Heart left ventricle (tissue), 13 donors: ENCODE measurements at regions not wholly inside any gene's neighbourhood (a gene's known extent, or its start where the extent isn't known, plus 50 kb on each side); places are given as distances from the start of the nearest gene placed in this dataset.

Source experiments
- POLR2A ChIP-seq, 2 donors: fragments of 450-650 bp; IDR thresholded peaks; one replicate each; pipeline ENCODE4 v1.6.1; 2017; ENCODE audit warnings: antibody characterized with exemption in 2 of 2, mild to moderate bottlenecking in 2 of 2, moderate library complexity in 2 of 2
- TF ChIP-seq, protein P1 (sequence below), 12 donors: fragments of 200-600 bp; sonication (generic) in 4 of 12; IDR thresholded peaks; one replicate each; pipeline versions ENCODE4 v1.5.0 to v1.8.0; 2018 to 2022; ENCODE audit warnings: antibody characterized with exemption in 12 of 12, mild to moderate bottlenecking in 5 of 12
- donor health status: ischemic (EF 13 %, LVEDD 7.1; RV severe dilation, severe dysfunction).
- donor health status: DM: no; HTN: yes; CAD: no.
- donor health status: DM: no; HTN: no; CAD: no.
- donor health status: ischemic (EF 25% LVEDD 6.9; RV normal size, moderate dysfunction).
- donor health status: ischemic (EF 25% LVEDD 5.7; RV mildly dilated, moderate dysfunction).
- donor health status: ischemic (EF 35%, LVEDD 5.7; RV mildly dilated, moderate dysfunction).
- donor health status: nonischemic (EF 11% LVEDD 7.7; RV severe dilation, severe dysfunction).
- donor health status: DM: yes; HTN: yes; CAD: no.
- donor health status: PGD.
- donor health status: ischemic (EF 29% LVEDD 5.4; RV normal size, mild dysfunction).
- donor health status: nonischemic (EF 23%, LVEDD 6.1; RV moderate dilation, normal function).

DNA sequence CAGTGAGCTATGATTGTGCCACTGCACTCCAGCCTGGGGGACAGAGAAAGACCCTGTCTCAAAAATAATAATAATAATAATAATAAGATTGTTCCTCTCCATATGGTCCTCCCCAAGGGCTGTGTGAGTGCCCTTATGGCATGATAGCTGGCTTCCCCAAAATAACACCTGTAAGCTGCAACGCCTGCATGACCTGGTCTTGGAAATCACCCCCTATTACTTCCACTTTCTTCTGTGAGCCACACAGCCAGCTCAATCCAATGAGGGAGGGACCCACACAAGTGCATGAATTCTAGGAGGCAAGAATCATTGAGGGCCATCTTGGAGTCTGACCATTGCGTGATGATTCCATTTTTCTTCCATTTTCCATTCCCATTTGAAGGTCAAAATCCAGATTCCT, 82.7 kb upstream of the CALN1 start:
- TF ChIP-seq, protein P1, sequence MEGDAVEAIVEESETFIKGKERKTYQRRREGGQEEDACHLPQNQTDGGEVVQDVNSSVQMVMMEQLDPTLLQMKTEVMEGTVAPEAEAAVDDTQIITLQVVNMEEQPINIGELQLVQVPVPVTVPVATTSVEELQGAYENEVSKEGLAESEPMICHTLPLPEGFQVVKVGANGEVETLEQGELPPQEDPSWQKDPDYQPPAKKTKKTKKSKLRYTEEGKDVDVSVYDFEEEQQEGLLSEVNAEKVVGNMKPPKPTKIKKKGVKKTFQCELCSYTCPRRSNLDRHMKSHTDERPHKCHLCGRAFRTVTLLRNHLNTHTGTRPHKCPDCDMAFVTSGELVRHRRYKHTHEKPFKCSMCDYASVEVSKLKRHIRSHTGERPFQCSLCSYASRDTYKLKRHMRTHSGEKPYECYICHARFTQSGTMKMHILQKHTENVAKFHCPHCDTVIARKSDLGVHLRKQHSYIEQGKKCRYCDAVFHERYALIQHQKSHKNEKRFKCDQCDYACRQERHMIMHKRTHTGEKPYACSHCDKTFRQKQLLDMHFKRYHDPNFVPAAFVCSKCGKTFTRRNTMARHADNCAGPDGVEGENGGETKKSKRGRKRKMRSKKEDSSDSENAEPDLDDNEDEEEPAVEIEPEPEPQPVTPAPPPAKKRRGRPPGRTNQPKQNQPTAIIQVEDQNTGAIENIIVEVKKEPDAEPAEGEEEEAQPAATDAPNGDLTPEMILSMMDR (IDR thresholded peaks at IDR 0.05): no peak
- TF ChIP-seq POLR2A (IDR thresholded peaks at IDR 0.05): no peak
